Inferior parietal cortex (tissue), 1 donor: ENCODE measurements at regions not wholly inside any gene's neighbourhood (a gene's known extent, or its start where the extent isn't known, plus 50 kb on each side); places are given as distances from the start of the nearest gene placed in this dataset.
"Not testable (repeated sequence)": the region's sequence is repeated elsewhere in the genome, so short reads cannot be mapped to it uniquely, and the experiment has no call there.

Source experiments
- DNase-seq: peaks from one replicate; pipeline ENCODE4 v3.0.0-alpha.2; 2016; ENCODE audit errors: extremely low spot score

DNA sequence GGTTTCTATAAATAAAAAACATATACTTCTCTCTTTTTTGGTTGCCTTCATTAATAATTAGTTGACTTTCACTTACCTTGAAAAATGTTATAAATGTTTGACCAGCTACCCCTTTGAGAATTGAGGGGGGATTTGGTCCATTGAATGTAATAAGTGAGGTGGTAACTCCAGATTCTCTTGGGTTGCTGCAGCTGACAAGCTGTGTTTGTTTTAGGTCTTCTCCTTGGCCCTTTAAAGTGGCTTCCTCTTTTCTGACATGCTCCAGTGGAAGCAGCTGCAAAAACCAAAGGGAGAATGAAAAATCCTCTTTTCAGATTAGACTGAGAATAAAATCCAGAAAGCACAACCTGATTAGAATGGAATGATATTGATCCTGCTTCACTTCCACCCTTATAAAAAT, 410.5 kb downstream of the TMEM38B start:
- DNase-seq = no peak

DNA sequence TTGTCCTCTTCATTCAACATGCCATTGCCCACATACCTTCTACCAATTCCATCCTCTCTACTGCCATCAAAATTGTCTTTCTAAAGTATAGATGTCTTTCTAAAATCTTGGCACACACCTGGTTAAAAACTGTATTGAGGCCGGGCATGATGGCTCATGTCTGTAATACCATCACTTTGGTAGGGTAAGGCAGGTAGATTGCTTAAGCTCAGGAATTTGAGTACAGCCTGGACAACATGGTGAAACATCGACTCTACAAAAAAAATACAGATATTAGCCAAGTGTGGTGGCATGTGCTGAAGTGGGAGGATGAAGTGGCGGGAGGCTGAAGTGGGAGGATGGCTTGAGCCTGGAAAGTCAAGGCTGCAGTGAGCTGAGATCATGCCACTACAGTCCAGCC, 412.1 kb downstream of the TMEM38B start:
- no peak for DNase-seq

DNA sequence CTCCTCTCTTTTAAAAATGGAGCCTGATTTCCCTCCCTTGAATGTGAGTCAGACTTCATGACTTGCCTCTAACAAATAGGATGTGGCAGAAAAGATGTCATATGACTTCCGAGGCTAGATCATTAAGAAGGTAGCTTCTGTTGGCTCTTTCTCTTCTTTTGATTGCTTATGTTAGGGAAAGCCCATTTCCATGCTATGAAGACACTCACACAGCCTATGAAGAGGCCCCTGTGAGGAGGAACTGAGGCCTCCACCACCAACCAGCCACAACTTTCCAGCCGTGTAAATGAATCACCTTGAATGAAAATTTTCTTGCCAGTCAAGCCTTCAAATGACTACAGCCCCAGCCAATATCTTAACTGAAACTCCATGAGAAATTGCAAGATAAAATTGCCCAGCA, 413.4 kb downstream of the TMEM38B start:
- DNase-seq = no peak

DNA sequence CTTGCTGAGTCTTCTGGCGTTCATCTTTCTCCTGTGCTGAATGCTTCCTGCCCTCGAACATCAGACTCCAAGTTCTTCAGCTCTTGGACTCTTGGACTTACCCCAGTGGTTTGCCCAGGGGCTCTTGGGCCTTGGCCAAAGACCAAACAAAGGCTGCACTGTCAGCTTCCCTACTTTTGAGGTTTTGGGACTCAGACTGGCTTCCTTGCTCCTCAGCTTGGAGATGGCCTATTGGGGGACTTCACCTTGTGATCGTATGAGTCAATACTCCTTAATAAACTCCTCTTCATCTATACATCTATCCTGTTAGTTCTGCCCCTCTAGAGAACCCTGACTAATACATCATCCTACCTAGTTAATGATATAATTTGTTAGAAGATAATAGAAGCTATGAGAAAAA, 415.4 kb downstream of the TMEM38B start:
- DNase-seq = not testable (repeated sequence)

DNA sequence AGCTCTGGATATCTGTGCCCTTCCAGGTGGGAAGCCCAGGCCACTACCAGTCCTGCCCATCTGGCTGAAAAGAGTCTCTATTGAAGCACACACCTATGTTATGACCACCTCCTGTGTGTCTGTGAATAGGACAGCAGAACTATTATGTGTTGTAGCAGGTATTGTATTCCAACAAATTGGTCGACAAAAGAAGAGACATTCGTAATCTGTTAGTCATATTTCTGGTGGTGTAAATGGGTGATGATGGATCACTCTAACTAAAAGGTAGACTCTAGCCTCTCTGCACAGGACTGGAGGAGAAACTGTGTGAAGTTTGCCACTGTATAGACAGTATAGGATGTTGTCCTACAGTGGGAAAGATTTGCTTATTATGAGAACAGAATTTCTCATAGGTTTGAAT, 416.1 kb downstream of the TMEM38B start:
- no peak for DNase-seq

DNA sequence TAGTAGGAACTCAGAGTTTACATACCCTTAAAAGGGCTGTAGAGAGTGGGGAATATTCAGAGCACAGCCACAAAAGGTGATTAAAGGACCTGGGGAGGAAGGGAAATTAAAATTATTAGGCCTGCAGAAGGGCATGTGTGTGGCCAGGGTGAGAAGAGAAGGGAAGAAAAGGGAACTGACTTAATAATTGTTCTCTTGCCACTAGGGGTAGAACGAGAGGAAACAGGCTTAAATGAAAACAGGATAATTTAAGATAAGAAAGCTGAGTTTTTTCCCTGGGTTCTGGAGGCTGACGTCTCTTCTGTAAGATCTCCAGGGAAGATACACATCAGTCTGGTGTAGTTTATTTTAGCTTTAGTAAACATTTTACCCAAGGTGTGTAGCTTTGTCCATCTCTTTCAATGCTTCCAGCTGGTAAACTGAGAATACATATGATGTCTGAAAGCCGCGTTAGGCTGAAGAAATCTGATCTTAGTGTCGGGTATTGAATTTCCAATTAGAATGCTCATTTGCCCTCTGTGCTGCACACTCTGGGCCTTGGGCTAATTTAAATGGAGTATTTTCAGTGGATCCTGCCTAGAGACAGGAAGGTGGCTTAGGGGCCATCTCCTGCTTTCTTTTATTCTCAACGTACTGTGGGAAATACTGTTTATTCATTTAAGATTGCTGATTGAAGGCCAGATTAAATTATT, 416.8 kb downstream of the TMEM38B start:
- DNase-seq = no peak

DNA sequence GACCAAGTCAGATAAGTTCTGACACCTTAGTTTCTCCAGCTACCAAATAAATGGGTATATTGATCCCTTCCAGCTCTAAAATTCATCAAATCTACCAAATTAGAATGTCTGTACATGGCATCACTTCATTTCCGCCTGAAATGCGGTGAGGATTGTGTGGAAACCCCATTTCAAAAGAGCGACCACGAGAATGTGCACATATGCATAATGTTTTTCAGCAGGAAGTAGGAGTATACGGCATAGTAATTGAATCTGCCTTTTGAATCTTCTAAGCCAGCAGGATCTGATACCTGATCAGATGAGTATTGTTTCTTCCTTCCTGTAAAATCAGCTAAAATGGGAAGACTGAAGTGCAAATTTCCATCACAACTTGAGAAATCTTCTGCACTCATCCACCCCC, 418.6 kb downstream of the TMEM38B start:
- no peak for DNase-seq

DNA sequence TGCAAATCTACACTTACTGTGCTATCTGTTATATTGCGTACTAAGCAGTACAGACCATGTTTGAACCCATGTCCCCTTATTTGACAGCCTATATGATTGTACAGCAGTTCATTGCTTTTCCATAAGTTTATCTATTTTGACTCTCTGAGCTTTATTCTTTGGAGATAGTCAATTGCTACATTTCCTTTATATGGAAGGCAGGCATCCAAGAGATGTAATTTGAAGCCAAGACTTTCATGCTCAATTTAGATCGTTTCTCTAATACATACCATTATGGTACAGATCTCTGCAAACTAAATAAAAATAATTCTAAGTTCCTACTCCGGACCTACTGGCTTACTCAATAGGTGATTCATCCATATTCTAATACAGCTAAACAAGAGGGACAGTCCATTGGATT, 424.8 kb downstream of the TMEM38B start:
- no peak for DNase-seq

DNA sequence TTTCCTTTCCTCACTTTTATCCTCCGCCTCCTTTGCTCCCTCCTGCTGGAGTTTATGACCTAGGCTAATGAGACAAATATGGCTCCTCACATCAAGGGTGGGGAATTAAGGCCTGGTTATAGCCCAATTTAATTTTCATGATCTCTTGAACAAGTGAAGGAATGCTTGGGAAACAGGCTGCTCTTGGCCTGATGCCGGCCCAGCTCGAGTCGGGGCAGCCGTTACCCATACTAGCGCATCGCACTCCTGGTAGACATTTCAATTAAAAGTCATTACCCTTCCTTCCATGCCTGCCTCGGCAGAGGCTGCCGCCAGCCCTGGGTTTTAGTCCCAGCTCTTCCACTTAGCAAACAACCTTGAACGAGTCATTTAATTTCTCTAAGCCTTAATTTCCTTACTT, 425.7 kb downstream of the TMEM38B start:
- DNase-seq = no peak

DNA sequence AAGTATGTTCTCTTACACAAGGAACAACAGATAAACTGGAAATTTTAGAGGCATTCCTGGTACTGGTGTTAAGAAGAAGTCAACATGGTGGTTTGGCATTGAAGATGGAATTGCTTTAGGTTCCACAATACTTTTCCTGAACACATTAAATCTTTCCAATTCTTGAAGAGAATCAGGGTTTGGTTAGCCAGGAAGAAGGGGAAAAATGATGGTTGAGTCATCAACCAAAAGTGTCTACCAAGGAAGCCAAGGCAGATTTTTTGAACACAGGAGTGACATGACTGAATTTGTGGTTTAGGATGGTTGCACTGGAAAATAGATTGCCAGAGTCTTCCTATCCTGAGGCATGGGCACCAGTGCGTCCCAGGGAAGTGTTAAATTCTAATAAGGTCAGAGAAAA, 433.4 kb downstream of the TMEM38B start:
- no peak for DNase-seq

DNA sequence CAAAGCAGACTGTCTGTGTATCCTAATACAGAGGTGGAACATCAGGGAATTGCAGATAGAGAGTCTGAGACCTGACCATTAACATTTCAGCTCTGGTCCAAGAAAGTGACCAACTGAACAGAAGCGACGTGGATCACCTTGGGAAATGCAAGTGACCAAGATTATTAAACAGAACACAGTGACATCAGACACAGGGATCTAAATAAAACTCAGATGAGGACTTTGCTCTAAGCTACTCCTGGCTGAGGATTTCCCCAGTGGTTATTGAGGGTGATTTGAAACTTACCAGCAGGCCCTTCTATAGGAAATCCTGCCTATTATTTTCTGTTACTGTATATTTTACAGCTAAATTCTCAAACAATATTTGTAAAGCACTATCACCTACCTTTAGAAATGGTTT, 436.0 kb downstream of the TMEM38B start:
- DNase-seq = no peak

DNA sequence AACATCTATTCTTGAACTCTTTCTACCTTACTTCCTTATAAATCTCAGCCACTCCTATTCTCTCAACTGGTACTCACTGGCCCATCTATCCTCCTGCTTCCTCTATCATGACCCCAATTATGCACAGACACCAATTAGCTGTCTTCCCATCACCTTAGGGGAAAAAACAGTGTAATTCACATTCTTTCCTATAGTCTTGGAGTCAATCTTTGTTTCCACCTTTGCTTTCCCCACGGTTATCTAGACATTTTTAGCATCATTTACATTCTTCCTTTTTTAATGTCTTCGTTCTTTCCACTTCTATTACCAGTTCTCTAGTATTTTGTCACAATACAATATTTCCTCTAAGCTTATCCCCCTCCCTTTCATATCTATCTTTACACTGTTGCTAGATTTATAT, 449.4 kb downstream of the TMEM38B start:
- DNase-seq = no peak

DNA sequence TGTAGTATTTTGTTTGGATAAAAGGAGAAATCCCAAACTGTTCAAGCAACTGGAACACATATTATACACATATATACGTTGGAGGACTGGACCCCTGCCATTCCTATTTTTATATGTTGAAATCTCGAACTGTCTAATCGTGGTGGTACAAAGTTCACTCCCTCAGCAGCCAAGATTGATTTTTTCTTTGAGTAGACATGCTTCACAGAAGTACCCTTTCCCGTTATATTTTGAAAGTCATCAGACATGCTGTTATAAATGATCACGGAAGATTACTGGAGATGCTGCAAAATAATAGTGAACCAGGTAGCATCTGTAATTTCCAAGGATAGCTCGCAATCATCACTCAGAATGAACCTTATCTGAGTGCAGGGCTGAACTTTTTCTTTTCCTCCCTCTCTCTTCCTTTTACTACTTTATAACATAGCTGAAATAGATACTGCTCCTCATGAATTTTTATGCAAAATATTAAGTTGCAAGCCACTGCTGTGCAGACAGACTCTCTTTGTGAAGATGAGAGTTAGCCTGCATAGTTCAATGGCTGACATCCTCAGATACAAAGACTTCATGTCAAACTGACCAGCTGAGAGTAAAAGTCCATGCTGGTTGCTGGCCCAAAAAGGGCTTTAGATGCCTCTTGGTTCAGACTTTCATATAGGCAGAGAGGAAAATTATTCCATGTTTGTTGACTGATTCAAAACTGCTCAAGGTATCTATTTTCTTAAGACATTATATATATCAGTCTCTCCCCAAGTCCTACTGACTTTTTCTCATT, 451.9 kb downstream of the TMEM38B start:
- no peak for DNase-seq

DNA sequence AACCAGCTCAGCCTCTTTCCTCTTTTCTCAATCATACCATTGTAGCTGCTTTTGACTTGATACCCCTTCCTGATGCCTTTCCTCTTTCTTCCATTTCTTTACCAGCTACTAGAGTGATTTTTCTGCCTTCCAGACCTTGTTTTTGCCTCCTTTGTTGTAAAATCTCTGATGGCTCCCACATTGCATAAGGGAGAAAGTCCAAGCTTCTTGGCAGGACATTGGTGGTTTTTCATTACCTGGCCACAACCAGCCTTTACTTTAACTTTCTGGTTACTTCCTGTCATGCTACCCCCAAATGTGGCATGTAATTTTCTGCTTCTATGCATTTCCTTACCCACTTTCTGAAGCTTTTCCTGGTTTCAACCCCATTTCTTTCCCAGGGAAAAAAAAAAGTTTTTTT, 452.5 kb downstream of the TMEM38B start:
- DNase-seq = no peak

DNA sequence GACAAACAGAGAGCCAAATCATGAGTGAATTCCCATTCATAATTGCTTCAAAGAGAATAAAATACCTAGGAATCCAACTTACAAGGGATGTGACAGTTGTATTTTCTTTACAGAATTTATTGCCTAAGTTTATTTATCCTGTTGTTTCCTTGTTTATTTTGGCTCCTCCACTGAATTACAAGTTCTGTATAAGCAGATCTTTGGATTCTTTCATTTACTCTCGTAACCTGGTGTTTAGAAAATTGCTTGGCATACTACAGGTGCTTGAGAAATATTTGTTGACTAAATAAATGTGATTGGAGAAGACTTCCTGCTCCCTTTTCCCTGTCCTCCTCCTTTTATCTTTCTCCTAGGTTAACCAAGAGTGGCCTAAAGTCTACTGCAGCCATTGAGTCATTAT, 455.6 kb downstream of the TMEM38B start:
- DNase-seq = no peak

DNA sequence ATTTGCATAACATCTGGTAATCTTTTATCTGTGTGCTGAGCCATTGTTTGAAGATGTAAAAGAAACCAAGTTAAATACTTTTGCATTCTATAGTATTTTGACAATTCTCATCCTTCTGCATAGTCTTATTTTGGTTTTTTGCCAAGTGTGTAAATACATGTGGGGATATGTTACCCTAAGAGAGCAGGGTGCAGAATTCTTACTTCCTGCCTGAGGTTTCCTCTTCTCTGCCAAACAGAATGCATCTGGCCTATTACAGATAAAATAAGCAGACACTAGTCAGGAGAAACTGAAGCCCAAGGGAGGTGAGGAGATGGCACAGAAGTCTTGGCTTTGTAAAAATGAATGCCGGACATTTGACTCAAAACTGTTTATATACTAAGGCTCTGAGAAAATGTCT, 462.1 kb downstream of the TMEM38B start:
- DNase-seq = no peak

DNA sequence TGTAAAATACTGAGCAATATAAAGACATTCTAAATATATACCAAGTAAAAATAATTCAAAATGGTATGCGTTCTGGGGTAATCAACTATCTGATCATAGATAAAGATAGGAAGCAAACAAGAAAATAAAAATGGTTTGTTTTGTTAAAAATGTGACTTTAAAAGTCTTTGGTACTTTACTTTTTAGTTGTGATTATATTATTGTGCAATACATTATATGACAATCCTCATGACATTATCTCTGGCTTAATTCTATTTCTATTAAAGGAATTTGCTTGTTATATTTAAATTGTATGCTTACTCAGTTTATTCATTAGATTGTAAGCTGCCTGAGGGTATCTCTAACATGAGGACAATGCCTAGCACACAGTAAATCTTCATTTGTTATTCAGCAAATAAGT, 477.9 kb downstream of the TMEM38B start:
- no peak for DNase-seq

DNA sequence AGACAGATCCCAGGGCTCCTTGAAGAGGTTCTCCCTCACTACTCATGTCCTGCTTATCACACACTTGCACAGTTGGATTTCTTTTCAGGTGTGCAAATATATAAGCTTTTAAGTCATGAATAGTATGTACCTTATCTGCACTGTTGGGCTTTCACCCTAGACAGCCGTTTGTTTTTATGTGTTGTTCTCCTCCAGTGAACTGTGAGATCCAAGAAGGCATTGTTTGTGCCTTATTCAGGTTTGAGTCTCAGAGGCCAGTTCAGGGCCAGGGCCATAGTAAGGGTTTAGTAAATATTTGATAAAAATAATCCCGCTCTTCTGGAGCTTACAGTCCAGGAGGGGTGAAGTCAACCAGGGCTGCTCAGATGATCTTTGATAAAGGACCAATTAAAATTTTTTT, 480.0 kb downstream of the TMEM38B start:
- DNase-seq = no peak

DNA sequence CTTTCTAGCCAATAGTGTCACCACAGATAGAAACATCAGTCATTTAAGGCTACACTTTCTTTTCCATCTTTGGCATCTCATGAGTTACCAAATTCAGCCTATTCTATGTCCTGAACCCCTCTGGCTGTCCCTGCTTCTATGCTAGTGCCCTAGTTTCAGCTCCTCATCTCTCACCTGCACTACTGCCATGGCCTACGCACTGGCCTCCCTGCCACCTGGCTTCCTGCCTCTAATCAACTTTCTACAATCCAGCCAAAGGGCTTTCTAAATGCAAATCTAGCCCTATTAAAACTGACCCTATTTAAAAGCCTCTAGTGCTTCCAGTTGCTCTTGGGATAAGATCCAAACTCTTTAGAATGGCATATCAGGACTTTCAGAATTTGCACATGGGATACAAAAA, 482.9 kb downstream of the TMEM38B start:
- peak; percentile 4 for DNase-seq

DNA sequence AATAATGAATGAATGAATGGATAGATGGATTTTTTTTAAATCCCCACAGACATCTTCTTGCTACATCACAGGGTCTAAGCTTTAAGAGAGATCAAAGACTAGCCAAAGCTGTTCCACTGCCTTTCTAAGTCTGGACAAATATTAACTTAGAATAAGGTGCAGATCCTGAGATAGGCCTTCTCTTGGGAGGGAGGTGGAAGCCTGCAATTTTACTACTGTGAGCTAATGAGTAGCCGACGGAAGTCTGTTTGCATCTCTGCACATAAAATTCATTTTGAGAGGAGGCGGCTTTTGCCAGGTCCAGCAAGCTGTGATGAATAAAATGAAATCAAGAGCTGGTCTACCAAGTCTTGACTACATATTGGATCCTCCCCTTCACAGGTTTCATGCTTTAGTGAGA, 484.9 kb downstream of the TMEM38B start:
- DNase-seq = no peak

DNA sequence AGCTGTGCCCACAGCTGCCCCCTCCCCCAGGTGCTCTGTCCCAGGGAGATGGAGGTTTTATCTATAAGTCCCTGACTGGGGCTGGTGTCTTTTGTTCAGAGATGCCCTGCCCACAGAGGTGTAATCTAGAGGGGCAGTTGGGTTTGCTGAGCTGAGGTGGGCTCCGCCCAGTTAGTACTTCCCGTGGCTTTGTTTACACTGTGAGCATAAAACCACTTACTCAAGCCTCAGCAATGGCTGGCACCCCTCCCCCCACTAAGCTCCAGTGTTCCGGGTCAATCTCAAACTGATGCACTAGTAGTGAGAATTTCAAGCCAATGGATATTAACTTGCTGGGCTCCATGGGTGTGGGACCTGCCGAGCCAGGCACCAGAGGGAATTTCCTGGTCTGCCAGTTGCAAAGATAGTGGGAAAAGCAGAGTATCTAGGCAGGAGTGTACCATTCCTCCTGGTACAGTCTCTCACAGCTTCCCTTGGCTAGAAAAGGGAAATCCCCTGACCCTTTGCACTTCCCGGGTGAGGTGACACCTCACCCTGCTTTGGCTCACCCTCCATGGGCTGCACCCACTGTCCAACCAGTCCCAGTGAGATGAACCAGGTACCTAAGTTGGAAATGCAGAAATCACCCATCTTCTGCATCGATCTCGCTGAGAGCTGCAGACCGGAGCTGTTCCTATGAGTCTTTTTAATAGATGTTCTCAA, 509.6 kb downstream of the TMEM38B start:
- not testable (repeated sequence) for DNase-seq

DNA sequence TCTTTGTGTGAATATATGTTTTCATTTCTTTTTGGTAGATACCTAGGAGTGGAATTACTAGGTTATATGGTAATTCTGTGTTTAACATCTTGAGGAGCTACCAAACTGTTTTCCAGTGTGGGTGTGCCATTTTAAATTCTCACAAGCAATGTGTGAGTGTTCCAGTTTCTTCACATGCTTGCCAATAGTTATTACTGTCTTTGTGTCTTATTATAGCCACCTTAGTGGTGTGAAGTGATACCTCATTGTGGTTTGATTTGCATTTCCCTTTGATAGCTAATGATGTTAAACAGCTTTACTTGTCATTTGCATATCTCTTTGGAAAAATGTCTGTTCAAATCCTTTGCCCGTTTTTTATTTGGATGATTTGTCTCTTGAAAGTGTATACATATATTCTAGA, 513.0 kb downstream of the TMEM38B start:
- DNase-seq = no peak

DNA sequence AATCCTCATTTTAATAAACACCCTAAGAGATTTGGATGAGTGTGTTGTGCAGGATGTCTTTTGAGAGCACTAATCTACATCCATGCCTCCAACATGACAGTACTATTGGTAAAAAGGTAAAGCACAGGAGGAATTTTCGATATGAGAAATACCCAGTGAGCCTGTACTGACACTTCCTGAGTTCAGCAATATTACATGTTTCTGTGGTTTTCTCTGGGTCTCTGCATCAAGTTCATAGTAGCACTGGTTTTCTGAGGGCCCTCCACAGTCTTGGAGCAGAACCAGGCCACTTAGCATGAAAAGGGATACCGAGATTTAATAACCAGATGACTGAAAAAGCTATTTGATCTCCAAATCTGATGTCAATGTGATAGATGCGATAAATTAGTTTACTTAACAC, 524.1 kb downstream of the TMEM38B start:
- DNase-seq = no peak
